A673 (cell line): ENCODE measurements at regions not wholly inside any gene's neighbourhood (a gene's known extent, or its start where the extent isn't known, plus 50 kb on each side); places are given as distances from the start of the nearest gene placed in this dataset.

ENCODE experiments used
- CTCF ChIP-seq: fragments of 300-800, 200-600 bp; sonication (generic); conservative IDR thresholded peaks from 2 replicates; pipeline ENCODE4 v1.5.1; 2017; ENCODE audit warnings: low read depth, mild to moderate bottlenecking, antibody characterized with exemption, low read length, moderate library complexity, mixed read lengths
- EZH2 ChIP-seq: fragments of 200-600 bp; sonication (generic); IDR thresholded peaks from 2 replicates; pipeline ENCODE4 v1.6.1; 2017; ENCODE audit warnings: borderline replicate concordance, low read depth, mild to moderate bottlenecking, mixed read lengths, antibody characterized with exemption, low read length; ENCODE audit not compliant: poor library complexity, severe bottlenecking

- TF ChIP-seq CTCF (no peak), EZH2 (no peak)
Observed at GRCh38 chr3:53999725-54000124, 108.1 kb upstream of the SELENOK start.
